ENCODE measurements at regions not wholly inside any gene's neighbourhood (a gene's known extent, or its start where the extent isn't known, plus 50 kb on each side); places are given as distances from the start of the nearest gene placed in this dataset.
A peak's percentile ranks its signal among the peaks of the same experiment; 100 is the strongest.

DNA sequence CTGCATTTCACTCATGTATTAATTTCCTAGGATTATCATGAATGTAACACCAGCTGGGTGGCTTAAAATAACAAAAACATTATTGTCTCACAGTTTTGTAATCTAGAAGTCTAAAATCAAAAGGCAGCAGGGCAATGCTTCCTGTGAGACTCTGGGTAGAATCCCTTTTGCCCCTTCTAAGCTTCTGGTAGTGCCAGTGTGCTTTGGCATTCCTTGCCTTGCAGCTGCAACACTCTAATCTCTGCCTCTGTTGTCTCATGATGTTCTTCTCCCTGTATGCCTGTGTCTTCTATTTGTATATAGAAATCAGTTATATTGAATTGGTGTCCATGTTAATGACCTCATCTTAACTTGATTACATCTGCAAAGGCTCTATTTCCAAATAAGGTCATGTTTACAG lies 1117.3 kb downstream of the PCDH18 start:
- no peak overlapping the region for H3K27ac ChIP-seq
- TF ChIP-seq ZFX (IDR thresholded peaks at IDR 0.05; ENCODE audit: borderline replicate concordance), result no peak
- TF ChIP-seq, protein P1, sequence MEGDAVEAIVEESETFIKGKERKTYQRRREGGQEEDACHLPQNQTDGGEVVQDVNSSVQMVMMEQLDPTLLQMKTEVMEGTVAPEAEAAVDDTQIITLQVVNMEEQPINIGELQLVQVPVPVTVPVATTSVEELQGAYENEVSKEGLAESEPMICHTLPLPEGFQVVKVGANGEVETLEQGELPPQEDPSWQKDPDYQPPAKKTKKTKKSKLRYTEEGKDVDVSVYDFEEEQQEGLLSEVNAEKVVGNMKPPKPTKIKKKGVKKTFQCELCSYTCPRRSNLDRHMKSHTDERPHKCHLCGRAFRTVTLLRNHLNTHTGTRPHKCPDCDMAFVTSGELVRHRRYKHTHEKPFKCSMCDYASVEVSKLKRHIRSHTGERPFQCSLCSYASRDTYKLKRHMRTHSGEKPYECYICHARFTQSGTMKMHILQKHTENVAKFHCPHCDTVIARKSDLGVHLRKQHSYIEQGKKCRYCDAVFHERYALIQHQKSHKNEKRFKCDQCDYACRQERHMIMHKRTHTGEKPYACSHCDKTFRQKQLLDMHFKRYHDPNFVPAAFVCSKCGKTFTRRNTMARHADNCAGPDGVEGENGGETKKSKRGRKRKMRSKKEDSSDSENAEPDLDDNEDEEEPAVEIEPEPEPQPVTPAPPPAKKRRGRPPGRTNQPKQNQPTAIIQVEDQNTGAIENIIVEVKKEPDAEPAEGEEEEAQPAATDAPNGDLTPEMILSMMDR (IDR thresholded peaks at IDR 0.05), result no peak

DNA sequence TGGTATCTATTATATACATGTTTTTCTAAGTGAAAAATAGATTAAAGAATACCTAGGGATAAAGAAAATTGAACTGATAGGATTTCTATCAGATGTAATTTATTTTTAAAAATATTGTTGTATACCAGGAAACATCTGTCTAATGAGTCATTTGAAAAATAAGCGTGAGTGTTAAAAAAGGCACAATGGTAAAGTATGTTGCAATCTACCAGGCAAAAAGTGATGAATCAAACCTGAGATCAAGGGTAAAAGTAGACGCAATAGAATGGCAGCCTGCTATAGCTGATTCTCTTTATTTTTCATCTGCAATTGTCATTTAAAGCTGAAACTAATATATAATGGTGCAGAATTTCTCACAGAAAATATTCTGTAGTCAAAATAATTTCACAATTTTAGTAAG lies 1119.6 kb downstream of the PCDH18 start:
- H3K27ac ChIP-seq, result no peak overlapping the region
- TF ChIP-seq, protein P1 (IDR thresholded peaks at IDR 0.05), result no peak
- TF ChIP-seq ZFX (IDR thresholded peaks at IDR 0.05; ENCODE audit: borderline replicate concordance), result no peak

DNA sequence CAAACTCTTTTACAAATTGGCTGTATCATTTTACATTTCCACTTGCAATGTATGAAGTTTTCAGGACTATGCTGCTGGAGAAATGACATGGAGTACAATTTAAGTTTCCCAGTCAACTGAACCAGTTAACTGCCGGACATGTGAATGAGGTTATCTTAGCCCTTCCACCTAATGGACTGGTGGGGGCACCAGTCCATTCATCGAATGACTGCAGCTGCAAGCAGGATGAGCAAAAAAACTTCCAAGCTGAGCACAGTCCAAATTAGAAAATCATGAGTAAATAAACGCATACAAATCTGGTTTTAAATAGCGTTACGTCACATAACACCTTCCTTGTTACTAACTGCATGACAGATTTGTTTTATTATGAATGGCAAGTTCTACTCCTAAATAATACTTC lies 1131.5 kb downstream of the PCDH18 start:
- no peak overlapping the region for H3K27ac ChIP-seq
- no peak for TF ChIP-seq ZFX (IDR thresholded peaks at IDR 0.05; ENCODE audit: borderline replicate concordance)
- TF ChIP-seq, protein P1 (IDR thresholded peaks at IDR 0.05), result 0 out of 2 replicates have a peak, but pooled peaks have one; percentile 24

DNA sequence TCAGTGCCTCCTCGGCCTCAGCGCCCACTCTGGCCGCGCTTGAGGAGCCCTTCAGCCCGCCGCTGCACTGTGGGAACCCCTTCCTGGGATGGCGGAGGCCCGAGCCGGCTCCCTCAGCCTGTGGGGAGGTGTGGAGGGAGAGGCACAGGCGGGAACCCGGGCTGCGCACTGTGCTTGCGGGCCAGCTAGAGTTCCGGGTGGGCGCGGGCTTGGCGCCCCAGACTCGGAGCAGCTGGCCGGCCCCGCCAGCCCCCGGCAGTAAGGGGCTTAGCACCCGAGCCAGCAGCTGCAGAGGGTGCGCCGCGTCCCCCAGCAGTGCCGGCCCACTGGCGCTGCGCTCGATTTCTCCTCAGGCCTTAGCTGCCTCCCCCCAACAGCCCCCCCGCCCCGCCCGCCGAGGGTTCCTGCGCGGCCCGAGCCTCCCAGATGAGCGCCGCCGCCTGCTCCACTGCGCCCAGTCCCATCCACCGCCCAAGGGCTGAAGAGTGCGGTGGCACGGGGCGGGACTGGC lies 1137.0 kb downstream of the PCDH18 start:
- H3K27ac ChIP-seq, result no peak overlapping the region
- no peak for TF ChIP-seq ZFX (IDR thresholded peaks at IDR 0.05; ENCODE audit: borderline replicate concordance)
- TF ChIP-seq, protein P1 (IDR thresholded peaks at IDR 0.05), result no peak

DNA sequence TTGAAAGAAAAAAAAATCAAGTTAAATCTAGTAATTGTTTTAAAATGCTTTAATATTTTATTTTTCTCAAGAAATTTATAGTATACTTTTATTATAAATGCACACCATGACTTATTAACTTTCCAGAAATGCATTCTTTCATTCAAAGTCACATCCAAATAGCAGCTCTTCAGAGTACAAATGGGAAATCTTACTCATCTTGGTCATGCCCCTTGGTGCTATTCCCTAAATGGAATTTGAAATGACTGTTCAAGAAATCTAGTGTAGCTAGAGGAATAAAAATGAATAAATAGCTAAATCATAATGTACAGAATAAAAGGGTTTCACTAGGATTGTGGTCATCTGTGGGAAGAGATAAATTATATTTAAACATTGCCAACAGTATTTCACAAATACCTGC lies 1139.7 kb downstream of the PCDH18 start:
- H3K27ac ChIP-seq, result no peak overlapping the region
- TF ChIP-seq, protein P1 (IDR thresholded peaks at IDR 0.05), result no peak
- TF ChIP-seq ZFX (IDR thresholded peaks at IDR 0.05; ENCODE audit: borderline replicate concordance), result no peak

DNA sequence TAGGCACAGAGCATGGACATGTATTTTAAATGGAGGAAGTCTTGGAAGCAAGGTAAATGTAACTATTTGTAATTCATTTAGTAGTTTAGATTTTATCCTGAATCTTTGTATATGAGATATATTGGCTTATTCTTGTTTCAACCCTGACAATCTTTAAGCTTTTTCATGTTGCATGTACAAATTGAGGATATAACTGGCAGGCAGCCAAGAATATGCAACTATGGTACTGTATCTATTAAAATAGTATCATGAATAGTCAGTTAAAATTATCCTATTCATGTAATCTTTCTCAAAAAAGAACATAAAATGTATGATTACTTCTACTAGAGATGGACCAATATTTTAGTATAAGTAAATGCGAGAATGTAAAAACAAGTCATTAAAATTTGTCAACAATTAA lies 1141.5 kb downstream of the PCDH18 start:
- no peak overlapping the region for H3K27ac ChIP-seq
- TF ChIP-seq ZFX (IDR thresholded peaks at IDR 0.05; ENCODE audit: borderline replicate concordance), result no peak
- TF ChIP-seq, protein P1 (IDR thresholded peaks at IDR 0.05), result no peak

DNA sequence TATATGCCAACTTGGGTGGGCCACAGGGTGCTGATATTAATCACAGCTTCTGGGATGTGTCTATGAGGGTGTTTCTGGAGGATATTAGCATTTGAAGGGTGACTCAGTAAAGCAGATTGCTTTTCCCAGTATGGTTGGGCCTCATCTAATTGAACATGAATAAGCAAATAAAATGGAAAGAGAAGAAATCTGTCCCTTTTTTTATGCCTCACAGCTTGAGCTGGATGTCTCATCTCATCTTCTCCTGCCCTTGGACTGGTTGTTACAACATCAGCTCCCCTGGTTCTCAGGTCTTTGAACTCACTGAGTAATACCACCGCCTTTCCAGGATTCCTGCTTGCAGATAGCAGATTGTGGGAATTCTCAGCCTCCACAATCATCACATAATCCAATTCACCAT lies 1149.2 kb downstream of the PCDH18 start:
- no peak overlapping the region for H3K27ac ChIP-seq
- TF ChIP-seq ZFX (IDR thresholded peaks at IDR 0.05; ENCODE audit: borderline replicate concordance), result no peak
- TF ChIP-seq, protein P1 (IDR thresholded peaks at IDR 0.05), result no peak
